Right ventricle myocardium superior (tissue), 1 donor: ENCODE measurements at regions not wholly inside any gene's neighbourhood (a gene's known extent, or its start where the extent isn't known, plus 50 kb on each side); places are given as distances from the start of the nearest gene placed in this dataset.
A peak's percentile ranks its signal among the peaks of the same experiment; 100 is the strongest.

Source experiments
- ATAC-seq: fragments of 200-7000 bp; cut with Tn5 transposase; one replicate; pipeline ENCODE4 v1.9.1; 2020; ENCODE audit warnings: mild to moderate bottlenecking; ENCODE audit not compliant: poor library complexity
- DNase-seq: peaks from one replicate; pipeline ENCODE4 v3.0.0-alpha.2; 2020
- intact Hi-C: fragments of 100-400 bp; cut with DNase I; formaldehyde crosslinking; loops from one replicate; pipeline ENCODE4 v1.11.2; 2022
- donor health status: DM: no; HTN: yes; CAD: no; lungs with severe emphysema.

- intact Hi-C loops, result loop anchor here (10.0 kb wide), 1 partner anchor 1482 kb away; the partner anchor contains the start of gene ID2
- ATAC-seq, result peak; percentile 60
These were observed 285.9 kb downstream of the RNF144A start for GRCh38 chr2:7203056-7203467.

DNA sequence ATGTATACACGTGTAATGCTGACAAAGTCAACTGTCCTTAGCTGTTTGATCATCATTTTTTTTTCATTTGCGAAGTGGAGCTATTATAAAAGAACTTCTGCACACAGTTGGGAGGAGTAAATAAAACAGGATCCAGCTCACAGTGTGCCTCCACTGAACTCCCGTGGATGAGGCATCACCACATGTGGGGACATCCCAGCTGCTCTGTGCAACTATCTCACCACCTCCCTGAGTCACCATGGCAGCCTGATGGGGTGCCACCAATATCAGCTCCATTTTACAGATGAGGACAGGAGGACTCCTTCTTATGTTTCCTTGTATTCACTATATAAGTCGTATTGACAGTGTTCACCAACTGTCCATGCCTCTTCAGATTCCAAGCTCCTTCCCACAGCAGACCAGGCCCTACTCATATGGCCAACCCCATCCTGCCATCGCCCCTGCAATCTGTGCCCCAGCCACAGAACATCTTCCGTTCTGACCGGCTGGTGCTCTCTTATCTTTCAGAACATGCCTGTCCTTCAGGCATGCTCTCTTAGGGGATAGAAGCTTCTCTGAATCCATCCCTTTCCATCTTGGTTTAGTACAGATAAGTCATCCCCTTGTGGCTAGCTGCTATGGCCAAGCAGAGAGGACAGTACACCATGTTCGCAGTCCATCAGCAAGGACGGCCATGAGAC, 288.1 kb downstream of the RNF144A start:
- intact Hi-C loops, result loop anchor here (10.0 kb wide), 1 partner anchor 1480 kb away; the partner anchor contains the start of gene ID2
- ATAC-seq, result no peak
- no peak for DNase-seq

More at GRCh38 chr2:7203056-7203467, 285.9 kb downstream of the RNF144A start:
- no peak for DNase-seq

GRCh38 chr2:7206111-7206810, 289.0 kb downstream of the RNF144A start:
- no peak for DNase-seq
- ATAC-seq, result no peak
- intact Hi-C loops, result loop anchor here (10.0 kb wide), 1 partner anchor 1479 kb away; the partner anchor contains the start of gene ID2

DNA sequence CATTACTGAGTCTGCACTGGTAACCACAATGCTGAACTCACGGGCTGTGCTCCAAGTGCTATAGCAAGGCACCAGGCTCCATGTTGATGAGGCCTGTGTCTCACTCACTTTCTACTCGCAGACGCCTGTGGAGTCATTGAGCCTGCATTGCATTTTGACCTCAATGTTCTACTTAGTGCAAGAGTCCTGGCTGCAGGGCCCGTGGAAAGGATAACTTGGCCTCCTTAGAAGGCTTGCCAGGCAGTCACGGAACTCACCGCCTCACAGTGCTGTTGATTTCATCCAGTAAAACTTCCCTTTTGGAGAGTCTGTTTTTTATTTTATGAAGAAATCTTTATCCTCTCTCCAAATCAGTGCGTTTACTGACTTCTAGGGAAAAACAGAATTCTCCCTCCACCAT, 290.4 kb downstream of the RNF144A start:
- intact Hi-C loops, result loop anchor here (10.0 kb wide), 1 partner anchor 1477 kb away; the partner anchor contains the start of gene ID2
- DNase-seq (no peak), ATAC-seq (no peak)

DNA sequence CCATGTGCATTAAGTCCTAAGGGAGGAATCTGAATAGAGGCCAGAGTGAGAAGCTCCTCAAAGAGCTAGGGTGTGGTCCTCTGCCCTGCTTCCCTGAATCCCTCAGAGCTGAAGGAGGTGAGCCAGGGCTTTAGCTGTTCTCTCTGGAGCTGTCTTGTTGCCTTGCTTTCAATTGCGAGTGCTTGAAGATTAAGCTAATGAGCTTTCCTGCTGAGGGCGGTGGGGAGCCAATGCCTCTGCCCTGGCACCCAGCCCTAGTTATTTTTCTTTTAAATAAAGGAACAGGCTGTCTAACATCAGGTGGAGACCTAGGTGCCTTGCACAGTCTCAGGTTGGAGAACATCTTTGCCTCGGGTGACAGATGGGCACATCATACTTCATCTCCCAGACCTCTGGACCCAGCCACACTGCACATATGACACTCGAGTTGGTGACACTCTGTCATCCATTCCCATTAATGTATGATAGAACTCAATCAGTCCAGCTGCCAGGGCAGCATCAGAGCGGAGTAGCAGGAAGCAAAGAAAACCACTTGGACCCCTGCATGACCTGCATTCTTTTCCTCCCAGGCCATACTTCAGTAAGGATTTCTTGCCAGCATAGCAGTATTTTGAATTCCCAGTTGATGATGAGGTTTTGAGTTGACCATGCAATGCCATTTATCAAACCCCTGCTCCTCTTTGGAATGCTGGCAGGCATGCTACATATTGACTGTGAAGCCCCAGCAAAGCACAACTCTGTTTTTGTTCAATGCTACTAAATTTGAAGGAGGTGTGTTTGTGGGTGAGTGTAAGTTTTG, 292.7 kb downstream of the RNF144A start:
- no peak for ATAC-seq
- intact Hi-C loops, result loop anchor here (10.0 kb wide), 1 partner anchor 1475 kb away; the partner anchor contains the start of gene ID2
- no peak for DNase-seq

GRCh38 chr2:7210712-7211111, 293.5 kb downstream of the RNF144A start:
- intact Hi-C loops, result no loop called here
- no peak for ATAC-seq

DNA sequence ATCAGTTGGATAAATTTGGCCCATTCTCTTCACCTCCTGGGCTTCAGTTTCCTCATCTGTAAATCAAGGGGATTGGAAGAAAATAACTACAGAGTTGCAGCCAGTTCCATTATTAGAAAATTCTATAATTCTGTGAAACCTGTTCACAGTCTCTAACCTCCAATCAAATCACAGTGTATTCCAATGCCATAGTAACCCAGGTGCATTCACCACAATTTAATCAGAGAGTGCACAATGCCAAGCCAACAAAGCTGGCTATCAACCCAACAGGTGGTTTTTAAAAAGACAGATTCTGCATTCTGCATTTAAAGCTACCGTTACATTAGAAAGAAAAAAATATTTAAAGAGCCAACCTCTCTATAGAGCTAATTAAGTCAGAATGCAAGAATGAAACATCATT, 308.6 kb downstream of the RNF144A start:
- intact Hi-C loops, result no loop called here
- DNase-seq (no peak), ATAC-seq (no peak)

More at GRCh38 chr2:7210712-7211111, 293.5 kb downstream of the RNF144A start:
- no peak for DNase-seq

DNA sequence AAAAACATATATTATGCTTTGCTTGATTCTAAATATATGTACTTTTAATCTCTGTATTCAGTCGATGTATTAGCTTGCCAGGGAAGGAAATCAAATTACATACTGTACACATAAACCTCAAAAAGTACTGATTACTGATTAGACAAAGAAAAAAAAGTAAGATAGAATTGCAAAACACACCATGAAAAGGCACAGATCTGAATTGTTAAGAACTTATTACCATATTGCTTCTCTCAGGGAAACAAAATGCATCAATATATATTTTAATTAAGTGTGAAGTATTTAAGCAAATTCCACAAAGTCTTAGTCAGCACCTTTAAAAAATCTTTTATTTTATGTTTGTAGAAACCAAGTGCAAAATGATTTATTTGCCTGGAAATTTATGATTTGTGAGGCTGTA, 309.3 kb downstream of the RNF144A start:
- intact Hi-C loops, result no loop called here
- DNase-seq, result no peak
- ATAC-seq, result no peak

DNA sequence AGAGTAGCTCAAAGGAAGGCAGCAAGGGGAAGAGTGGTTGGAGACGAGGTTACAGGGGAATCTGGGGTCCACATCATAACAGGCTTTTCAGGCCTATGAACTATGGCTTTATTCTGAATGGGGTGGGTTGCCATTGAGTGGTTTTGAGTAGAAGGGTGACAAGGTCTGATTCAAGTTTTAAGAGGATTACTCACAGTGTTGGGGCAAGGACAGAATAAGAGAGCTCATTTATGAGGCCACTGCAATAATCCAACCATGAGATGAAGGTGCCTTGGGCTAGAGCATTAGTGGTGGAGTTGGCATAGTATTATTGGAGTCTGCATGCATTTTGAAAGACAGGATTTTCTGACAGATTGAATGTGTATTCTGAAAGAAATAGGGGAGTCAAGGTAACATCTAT, 315.9 kb downstream of the RNF144A start:
- DNase-seq (no peak), ATAC-seq (no peak)
- intact Hi-C loops, result no loop called here

DNA sequence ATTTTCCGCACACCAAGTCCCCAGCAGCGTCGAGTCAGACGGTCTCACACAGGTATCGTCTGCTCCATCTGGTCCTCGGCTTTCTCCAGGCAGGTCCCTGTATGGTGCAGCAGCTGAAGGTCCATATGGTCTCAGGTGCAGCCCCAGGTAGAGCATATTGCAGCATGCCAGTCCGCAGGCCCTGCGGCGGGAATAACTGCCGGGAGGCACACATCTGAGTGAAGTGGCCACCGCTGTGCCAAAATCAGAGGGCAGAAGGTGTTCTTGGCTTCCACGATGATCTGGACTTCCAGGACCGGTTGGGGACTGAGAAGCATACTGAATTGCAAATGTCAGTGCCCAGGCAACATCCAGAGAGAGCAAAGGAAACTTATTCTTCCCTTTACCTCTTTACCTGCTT, 320.3 kb downstream of the RNF144A start:
- DNase-seq (no peak), ATAC-seq (no peak)
- intact Hi-C loops, result no loop called here

- DNase-seq (no peak), ATAC-seq (no peak)
- intact Hi-C loops, result no loop called here
These were observed 321.9 kb downstream of the RNF144A start for GRCh38 chr2:7239078-7239477.

- intact Hi-C loops, result no loop called here
- ATAC-seq (no peak), DNase-seq (no peak)
These were observed 324.0 kb downstream of the RNF144A start for GRCh38 chr2:7241041-7241745.

DNA sequence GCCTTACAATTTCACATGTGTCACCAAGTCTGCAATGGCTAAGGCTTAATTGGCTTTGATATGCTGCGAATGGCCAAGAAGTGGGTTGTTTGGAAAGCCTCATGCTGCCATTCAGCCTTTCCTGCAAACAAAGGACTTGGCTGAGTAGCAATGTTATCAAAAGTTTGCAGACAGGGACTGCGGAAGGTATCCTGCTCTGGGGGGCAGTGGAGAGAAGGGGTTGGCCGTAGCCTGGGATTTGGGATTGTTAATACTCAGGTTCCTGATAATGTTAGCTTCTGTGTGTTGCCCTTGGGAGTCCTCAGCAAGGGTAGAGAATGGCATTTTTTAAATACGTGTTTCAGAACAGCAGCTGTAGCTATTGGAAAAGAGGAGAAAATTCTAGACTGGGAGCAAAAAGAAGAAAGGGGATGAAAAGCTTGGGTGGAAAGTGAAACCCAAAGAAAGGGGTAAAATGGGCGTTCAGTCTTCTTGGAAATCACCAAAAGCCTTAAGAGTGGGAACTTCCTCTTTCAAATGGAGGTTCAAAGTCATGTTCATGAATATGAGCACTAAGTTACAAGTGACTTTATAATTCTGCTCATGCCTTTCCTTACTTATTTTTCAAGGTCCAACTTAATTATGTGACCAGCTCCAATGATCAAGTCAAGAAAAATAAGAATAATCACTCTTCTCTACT, 325.1 kb downstream of the RNF144A start:
- intact Hi-C loops, result no loop called here
- ATAC-seq (no peak), DNase-seq (no peak)

DNA sequence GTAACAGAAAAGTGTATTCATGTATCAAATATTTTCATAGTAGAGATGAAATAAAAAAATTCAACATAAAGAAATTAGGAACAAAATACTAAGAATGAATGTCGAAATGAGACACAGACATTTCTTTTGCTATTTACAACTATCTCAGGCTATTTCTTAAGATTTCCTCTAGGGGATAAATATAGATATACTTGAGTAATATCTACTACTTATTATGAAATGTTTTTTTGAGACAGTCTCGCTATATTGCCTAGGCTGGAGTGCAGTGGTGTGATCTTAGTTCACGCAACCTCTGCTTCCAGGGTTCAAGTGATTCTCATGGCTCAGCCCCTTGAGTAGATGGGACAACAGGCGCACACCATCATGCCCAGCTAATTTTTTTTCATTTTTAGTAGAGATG, 326.1 kb downstream of the RNF144A start:
- ATAC-seq (no peak), DNase-seq (no peak)
- intact Hi-C loops, result no loop called here

DNA sequence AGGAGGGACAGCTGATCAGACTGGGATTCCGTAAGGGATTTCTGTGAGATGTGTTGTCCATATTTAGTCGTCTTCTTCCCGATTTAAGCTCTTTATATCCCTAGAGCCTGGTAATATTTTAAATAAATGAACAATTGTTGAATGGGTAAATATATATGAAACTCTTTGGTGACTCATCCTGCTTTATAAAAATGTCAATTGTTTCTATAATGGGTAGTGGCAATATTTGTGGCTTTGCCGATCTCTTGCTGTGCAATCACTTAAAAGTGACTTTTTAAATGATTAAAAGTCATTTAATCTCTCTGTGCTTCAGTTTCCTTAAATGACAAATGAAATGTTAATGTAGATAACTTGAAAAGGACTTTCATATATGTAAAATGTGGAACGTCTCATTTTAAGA, 339.2 kb downstream of the RNF144A start:
- DNase-seq, result no peak
- ATAC-seq, result no peak
- intact Hi-C loops, result no loop called here

DNA sequence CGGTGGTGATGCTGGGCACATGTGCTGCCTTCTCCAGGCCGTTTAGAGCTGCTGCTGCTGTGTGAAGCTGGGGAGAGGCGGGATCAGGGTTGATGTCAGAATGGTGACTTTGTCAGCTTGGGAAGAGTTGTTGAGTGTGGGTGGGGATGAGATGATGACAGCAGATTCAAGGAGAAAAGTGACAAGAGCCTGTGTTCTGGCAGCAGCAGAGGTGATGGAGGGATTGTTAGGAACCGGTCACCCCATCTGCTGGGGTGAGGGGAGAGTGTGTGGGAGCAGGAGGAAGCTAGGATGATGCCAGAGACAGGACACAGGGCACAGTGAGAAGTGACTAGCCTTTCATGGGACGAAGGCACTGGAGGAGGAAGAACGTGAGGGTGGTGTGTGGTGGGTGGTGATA, 345.5 kb downstream of the RNF144A start:
- intact Hi-C loops, result no loop called here
- ATAC-seq (no peak), DNase-seq (no peak)

- DNase-seq (no peak), ATAC-seq (no peak)
- intact Hi-C loops, result no loop called here
These were observed 347.6 kb downstream of the RNF144A start for GRCh38 chr2:7264791-7265190.

- ATAC-seq (no peak), DNase-seq (no peak)
- intact Hi-C loops, result no loop called here
These were observed 348.1 kb downstream of the RNF144A start for GRCh38 chr2:7265286-7265685.
